ENCODE measurements at regions not wholly inside any gene's neighbourhood (a gene's known extent, or its start where the extent isn't known, plus 50 kb on each side); places are given as distances from the start of the nearest gene placed in this dataset.
A peak's percentile ranks its signal among the peaks of the same experiment; 100 is the strongest.

DNA sequence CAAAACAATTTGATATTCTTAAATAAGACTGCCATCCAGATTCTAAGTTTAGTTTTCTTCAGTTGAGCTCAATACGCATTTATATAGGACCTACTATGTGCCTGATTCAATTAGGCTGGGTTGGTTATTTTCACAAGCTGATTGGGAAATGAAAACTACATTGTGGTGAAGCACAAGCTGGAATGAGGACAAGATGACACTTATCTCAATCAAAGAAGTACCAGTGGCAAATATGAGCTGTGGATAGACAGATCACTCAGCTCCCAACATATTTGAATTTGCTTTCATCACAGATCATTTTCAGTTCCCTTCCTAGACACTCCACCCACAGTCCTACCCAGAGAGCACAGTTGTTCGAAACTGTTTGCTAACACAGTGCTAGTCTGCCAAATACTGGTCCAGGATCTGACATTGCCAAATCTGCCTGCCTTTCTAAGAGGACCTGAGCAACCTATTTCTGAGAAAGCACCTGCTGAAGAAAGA is 74.7 kb downstream of the LLPH start (continued):
- TF ChIP-seq SPI1 (IDR thresholded peaks at IDR 0.05; ENCODE audit: borderline replicate concordance, insufficient read depth, low read depth, low read length) (peak; percentile 99), CBX5 (IDR thresholded peaks at IDR 0.05; ENCODE audit: low read depth) (peak; percentile 62; the same call in 1 of the 2 replicates), IKZF1 (conservative IDR thresholded peaks at IDR 0.05) (peak; percentile 95), CHD4 (IDR thresholded peaks at IDR 0.05) (no peak), PAX5 (IDR thresholded peaks at IDR 0.05; ENCODE audit: borderline replicate concordance, low read depth, low read length) (peak; percentile 74; the same call in 1 of the 2 replicates), MEF2B (IDR thresholded peaks at IDR 0.05; ENCODE audit: partially characterized antibody, poor library complexity, severe bottlenecking) (peak; percentile 36), RCOR1 (conservative IDR thresholded peaks at IDR 0.05; ENCODE audit: low read depth, low read length) (no peak), STAT3 (IDR thresholded peaks at IDR 0.05; ENCODE audit: low read depth, low read length) (peak; percentile 72; the same call in 1 of the 2 replicates), RELB (IDR thresholded peaks at IDR 0.05; ENCODE audit: low read depth) (peak; percentile 89), CHD1 (IDR thresholded peaks at IDR 0.05; ENCODE audit: low read depth, low read length) (no peak), SMAD1 (IDR thresholded peaks at IDR 0.05; ENCODE audit: low read depth, partially characterized antibody) (peak; percentile 61), IRF4 (IDR thresholded peaks at IDR 0.05; ENCODE audit: low read depth, low read length) (peak; percentile 86), MYC (IDR thresholded peaks at IDR 0.05; ENCODE audit: insufficient read depth, insufficient read length, insufficient replicate concordance, low read length, severe bottlenecking) (no peak), RAD51 (IDR thresholded peaks at IDR 0.05) (0 out of 2 replicates have a peak, but pooled peaks have one; percentile 32)
- TF ChIP-seq, protein P1, sequence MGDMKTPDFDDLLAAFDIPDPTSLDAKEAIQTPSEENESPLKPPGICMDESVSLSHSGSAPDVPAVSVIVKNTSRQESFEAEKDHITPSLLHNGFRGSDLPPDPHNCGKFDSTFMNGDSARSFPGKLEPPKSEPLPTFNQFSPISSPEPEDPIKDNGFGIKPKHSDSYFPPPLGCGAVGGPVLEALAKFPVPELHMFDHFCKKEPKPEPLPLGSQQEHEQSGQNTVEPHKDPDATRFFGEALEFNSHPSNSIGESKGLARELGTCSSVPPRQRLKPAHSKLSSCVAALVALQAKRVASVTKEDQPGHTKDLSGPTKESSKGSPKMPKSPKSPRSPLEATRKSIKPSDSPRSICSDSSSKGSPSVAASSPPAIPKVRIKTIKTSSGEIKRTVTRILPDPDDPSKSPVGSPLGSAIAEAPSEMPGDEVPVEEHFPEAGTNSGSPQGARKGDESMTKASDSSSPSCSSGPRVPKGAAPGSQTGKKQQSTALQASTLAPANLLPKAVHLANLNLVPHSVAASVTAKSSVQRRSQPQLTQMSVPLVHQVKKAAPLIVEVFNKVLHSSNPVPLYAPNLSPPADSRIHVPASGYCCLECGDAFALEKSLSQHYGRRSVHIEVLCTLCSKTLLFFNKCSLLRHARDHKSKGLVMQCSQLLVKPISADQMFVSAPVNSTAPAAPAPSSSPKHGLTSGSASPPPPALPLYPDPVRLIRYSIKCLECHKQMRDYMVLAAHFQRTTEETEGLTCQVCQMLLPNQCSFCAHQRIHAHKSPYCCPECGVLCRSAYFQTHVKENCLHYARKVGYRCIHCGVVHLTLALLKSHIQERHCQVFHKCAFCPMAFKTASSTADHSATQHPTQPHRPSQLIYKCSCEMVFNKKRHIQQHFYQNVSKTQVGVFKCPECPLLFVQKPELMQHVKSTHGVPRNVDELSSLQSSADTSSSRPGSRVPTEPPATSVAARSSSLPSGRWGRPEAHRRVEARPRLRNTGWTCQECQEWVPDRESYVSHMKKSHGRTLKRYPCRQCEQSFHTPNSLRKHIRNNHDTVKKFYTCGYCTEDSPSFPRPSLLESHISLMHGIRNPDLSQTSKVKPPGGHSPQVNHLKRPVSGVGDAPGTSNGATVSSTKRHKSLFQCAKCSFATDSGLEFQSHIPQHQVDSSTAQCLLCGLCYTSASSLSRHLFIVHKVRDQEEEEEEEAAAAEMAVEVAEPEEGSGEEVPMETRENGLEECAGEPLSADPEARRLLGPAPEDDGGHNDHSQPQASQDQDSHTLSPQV (IDR thresholded peaks at IDR 0.05): peak; percentile 6; the same call in 1 of the 2 replicates
- TF ChIP-seq, protein P2, sequence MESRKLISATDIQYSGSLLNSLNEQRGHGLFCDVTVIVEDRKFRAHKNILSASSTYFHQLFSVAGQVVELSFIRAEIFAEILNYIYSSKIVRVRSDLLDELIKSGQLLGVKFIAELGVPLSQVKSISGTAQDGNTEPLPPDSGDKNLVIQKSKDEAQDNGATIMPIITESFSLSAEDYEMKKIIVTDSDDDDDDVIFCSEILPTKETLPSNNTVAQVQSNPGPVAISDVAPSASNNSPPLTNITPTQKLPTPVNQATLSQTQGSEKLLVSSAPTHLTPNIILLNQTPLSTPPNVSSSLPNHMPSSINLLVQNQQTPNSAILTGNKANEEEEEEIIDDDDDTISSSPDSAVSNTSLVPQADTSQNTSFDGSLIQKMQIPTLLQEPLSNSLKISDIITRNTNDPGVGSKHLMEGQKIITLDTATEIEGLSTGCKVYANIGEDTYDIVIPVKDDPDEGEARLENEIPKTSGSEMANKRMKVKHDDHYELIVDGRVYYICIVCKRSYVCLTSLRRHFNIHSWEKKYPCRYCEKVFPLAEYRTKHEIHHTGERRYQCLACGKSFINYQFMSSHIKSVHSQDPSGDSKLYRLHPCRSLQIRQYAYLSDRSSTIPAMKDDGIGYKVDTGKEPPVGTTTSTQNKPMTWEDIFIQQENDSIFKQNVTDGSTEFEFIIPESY (IDR thresholded peaks at IDR 0.05): no peak
- TF ChIP-seq, protein P3, sequence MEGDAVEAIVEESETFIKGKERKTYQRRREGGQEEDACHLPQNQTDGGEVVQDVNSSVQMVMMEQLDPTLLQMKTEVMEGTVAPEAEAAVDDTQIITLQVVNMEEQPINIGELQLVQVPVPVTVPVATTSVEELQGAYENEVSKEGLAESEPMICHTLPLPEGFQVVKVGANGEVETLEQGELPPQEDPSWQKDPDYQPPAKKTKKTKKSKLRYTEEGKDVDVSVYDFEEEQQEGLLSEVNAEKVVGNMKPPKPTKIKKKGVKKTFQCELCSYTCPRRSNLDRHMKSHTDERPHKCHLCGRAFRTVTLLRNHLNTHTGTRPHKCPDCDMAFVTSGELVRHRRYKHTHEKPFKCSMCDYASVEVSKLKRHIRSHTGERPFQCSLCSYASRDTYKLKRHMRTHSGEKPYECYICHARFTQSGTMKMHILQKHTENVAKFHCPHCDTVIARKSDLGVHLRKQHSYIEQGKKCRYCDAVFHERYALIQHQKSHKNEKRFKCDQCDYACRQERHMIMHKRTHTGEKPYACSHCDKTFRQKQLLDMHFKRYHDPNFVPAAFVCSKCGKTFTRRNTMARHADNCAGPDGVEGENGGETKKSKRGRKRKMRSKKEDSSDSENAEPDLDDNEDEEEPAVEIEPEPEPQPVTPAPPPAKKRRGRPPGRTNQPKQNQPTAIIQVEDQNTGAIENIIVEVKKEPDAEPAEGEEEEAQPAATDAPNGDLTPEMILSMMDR (IDR thresholded peaks at IDR 0.05 in 2 of 3, conservative IDR thresholded peaks at IDR 0.05 in 1 of 3; ENCODE audit: control insufficient read depth in 2 of 3, extremely low read depth in 1 of 3, insufficient read depth in 1 of 3, low read depth in 3 of 3, low read length in 3 of 3): no peak
- TF ChIP-seq, protein P4, sequence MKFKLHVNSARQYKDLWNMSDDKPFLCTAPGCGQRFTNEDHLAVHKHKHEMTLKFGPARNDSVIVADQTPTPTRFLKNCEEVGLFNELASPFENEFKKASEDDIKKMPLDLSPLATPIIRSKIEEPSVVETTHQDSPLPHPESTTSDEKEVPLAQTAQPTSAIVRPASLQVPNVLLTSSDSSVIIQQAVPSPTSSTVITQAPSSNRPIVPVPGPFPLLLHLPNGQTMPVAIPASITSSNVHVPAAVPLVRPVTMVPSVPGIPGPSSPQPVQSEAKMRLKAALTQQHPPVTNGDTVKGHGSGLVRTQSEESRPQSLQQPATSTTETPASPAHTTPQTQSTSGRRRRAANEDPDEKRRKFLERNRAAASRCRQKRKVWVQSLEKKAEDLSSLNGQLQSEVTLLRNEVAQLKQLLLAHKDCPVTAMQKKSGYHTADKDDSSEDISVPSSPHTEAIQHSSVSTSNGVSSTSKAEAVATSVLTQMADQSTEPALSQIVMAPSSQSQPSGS (IDR thresholded peaks at IDR 0.05; ENCODE audit: low read length): 0 out of 2 replicates have a peak, but pooled peaks have one; percentile 39
